HL-60 (cell line): ENCODE measurements at regions not wholly inside any gene's neighbourhood (a gene's known extent, or its start where the extent isn't known, plus 50 kb on each side); places are given as distances from the start of the nearest gene placed in this dataset.

Source experiments
- CTCF ChIP-seq: IDR thresholded peaks from one replicate; pipeline ENCODE4 v1.5.1; 2011; ENCODE audit warnings: low read length, control low read depth, inconsistent platforms; ENCODE audit not compliant: insufficient read depth
- GABPA ChIP-seq: IDR thresholded peaks from 2 replicates; pipeline ENCODE4 v1.6.1; 2012; ENCODE audit warnings: low read depth
- POLR2AphosphoS5 ChIP-seq: IDR thresholded peaks from 2 replicates; pipeline ENCODE4 v1.6.1; 2012; ENCODE audit warnings: low read depth
- REST ChIP-seq: IDR thresholded peaks from 2 replicates; pipeline ENCODE4 v1.6.1; 2012; ENCODE audit warnings: low read depth; ENCODE audit not compliant: insufficient replicate concordance

GRCh38 chr20:11540558-11540957 lies 377.1 kb upstream of the BTBD3 start:
- TF ChIP-seq GABPA, result no peak
- TF ChIP-seq CTCF, result no peak
- TF ChIP-seq POLR2AphosphoS5, result no peak
- TF ChIP-seq REST, result no peak
